CD4-positive, alpha-beta T cell (primary cell): ENCODE measurements at regions not wholly inside any gene's neighbourhood (a gene's known extent, or its start where the extent isn't known, plus 50 kb on each side); places are given as distances from the start of the nearest gene placed in this dataset.
"Not testable (repeated sequence)": the region's sequence is repeated elsewhere in the genome, so short reads cannot be mapped to it uniquely, and the experiment has no call there.

Source experiments
- ATAC-seq: fragments of 200-7000 bp; cut with Tn5 transposase; one replicate; pipeline ENCODE4 v1.10.0; 2022; ENCODE audit warnings: mild to moderate bottlenecking; ENCODE audit not compliant: poor library complexity
- CTCF ChIA-PET: fragments of 350-600 bp; sonication (Branson Sonifier 250); formaldehyde crosslinking; loops from one replicate; lab custom pipeline; 2021; ENCODE audit warnings: antibody characterized with exemption, inconsistent platforms; lab: Charles Lee
- POLR2A ChIA-PET: fragments of 350-600 bp; sonication (Branson Sonifier 250); formaldehyde crosslinking; loops from one replicate; lab custom pipeline; 2021; ENCODE audit warnings: antibody characterized with exemption, inconsistent platforms; lab: Charles Lee
- DNase-seq, 14 experiments: peaks; one replicate each; pipeline ENCODE4 v3.0.0-alpha.2; 2013 to 2020; ENCODE audit warnings: mixed read lengths in 2 of 14
- H3K27ac ChIP-seq, 2 donors: one replicate each; pipeline versions ENCODE4 v1.5.1 to v1.7.0; 2013; ENCODE audit warnings: low read length in 2 of 2, low read depth in 1 of 2, mild to moderate bottlenecking in 1 of 2
- H3K27me3 ChIP-seq, 2 experiments: 1 replicate in 1 of 2; 2 replicates in 1 of 2; pipeline versions ENCODE4 v1.6.1 to v1.7.0; 2013; ENCODE audit warnings: low read length in 2 of 2, control low read depth in 1 of 2, mild to moderate bottlenecking in 1 of 2, moderate library complexity in 1 of 2; ENCODE audit not compliant: insufficient read depth in 2 of 2, control insufficient read depth in 1 of 2
- H3K36me3 ChIP-seq: one replicate; pipeline ENCODE4 v1.6.1; 2013; ENCODE audit warnings: low read length, control low read depth; ENCODE audit not compliant: insufficient read depth
- H3K4me1 ChIP-seq: one replicate; pipeline ENCODE4 v1.6.1; 2013; ENCODE audit warnings: low read length, control low read depth; ENCODE audit not compliant: insufficient read depth
- H3K4me3 ChIP-seq: one replicate; pipeline ENCODE4 v1.5.1; 2013; ENCODE audit warnings: mild to moderate bottlenecking, low read length, moderate library complexity
- H3K9me3 ChIP-seq, 2 experiments: 1 replicate in 1 of 2; 2 replicates in 1 of 2; pipeline versions ENCODE4 v1.6.1 to v1.7.0; 2013; ENCODE audit warnings: low read length in 2 of 2, mild to moderate bottlenecking in 2 of 2, control low read depth in 1 of 2, moderate library complexity in 1 of 2; ENCODE audit not compliant: control insufficient read depth in 1 of 2, insufficient read depth in 1 of 2
- H3K27ac Mint-ChIP-seq: one replicate; pipeline ENCODE4 v1.8.0; 2020; ENCODE audit warnings: mixed read lengths
- H3K27me3 Mint-ChIP-seq: one replicate; pipeline ENCODE4 v1.8.0; 2021; ENCODE audit warnings: mixed read lengths
- H3K36me3 Mint-ChIP-seq: one replicate; pipeline ENCODE4 v1.8.0; 2021; ENCODE audit warnings: low read depth, mixed read lengths
- H3K4me1 Mint-ChIP-seq: one replicate; pipeline ENCODE4 v1.8.0; 2021; ENCODE audit warnings: low read depth, mixed read lengths
- H3K4me3 Mint-ChIP-seq: one replicate; pipeline ENCODE4 v1.8.0; 2020; ENCODE audit warnings: mild to moderate bottlenecking, mixed read lengths
- H3K9me3 Mint-ChIP-seq: one replicate; pipeline ENCODE4 v1.8.0; 2020; ENCODE audit warnings: mixed read lengths
- CTCF ChIP-seq: fragments of 200-600 bp; IDR thresholded peaks from one replicate; pipeline ENCODE4 v1.8.0; 2022; ENCODE audit warnings: antibody characterized with exemption, mild to moderate bottlenecking
- intact Hi-C, 2 experiments: fragments of 100-400 bp; cut with DNase I in 1 of 2; cut with micrococcal nuclease in 1 of 2; formaldehyde crosslinking; loops; one replicate each; pipeline versions ENCODE4 v1.15.1 to v1.9.0; 2023 to 2025; cut with DNase I, micrococcal nuclease

GRCh38 chr6:22770054-22770453 lies 200.7 kb downstream of the HDGFL1 start:
- ChIA-PET CTCF (no interaction called here), POLR2A (interaction anchor here (0.6 kb wide), 1 partner anchor 8 kb away, joined by 4 read pairs; no protein-coding TSS in a partner anchor)
- Mint-ChIP-seq H3K4me1 (no peaks in the 10 kb centered on the region), H3K4me3 (no peak overlapping the region), H3K27ac (no peak overlapping the region), H3K27me3 (no peaks in the 10 kb centered on the region), H3K9me3 (peaks cover 5% of the 10 kb centered on the region), H3K36me3 (no peaks in the 10 kb centered on the region)
- intact Hi-C loops: no loop called here
- H3K27ac ChIP-seq: no peak overlapping the region
- no peak for ATAC-seq
- no peaks in the 10 kb centered on the region for H3K27me3 ChIP-seq
- H3K36me3 ChIP-seq: no peaks in the 10 kb centered on the region
- no peak for TF ChIP-seq CTCF
- H3K4me1 ChIP-seq: no peaks in the 10 kb centered on the region
- H3K4me3 ChIP-seq: no peak overlapping the region
- no peak for DNase-seq
- peaks cover 0 to 8% of the 10 kb centered on the region in 2 experiments for H3K9me3 ChIP-seq

GRCh38 chr6:22774129-22774528 lies 204.8 kb downstream of the HDGFL1 start:
- no peaks in the 10 kb centered on the region for H3K27me3 ChIP-seq
- no peak overlapping the region for H3K4me3 ChIP-seq
- no peak for TF ChIP-seq CTCF
- Mint-ChIP-seq H3K4me1 (no peaks in the 10 kb centered on the region), H3K9me3 (peaks cover 16% of the 10 kb centered on the region), H3K36me3 (no peaks in the 10 kb centered on the region), H3K27ac (no peak overlapping the region), H3K27me3 (no peaks in the 10 kb centered on the region), H3K4me3 (no peak overlapping the region)
- ChIA-PET CTCF (no interaction called here), POLR2A (no interaction called here)
- intact Hi-C loops: no loop called here
- no peaks in the 10 kb centered on the region for H3K36me3 ChIP-seq
- peaks cover 8 to 12% of the 10 kb centered on the region in 2 experiments for H3K9me3 ChIP-seq
- ATAC-seq: no peak
- no peak overlapping the region for H3K27ac ChIP-seq
- no peaks in the 10 kb centered on the region for H3K4me1 ChIP-seq
- DNase-seq: no peak

GRCh38 chr6:22778438-22778837 lies 209.1 kb downstream of the HDGFL1 start:
- DNase-seq, CTCF ChIA-PET, ATAC-seq, H3K27ac ChIP-seq, H3K4me3 Mint-ChIP-seq, H3K4me1 Mint-ChIP-seq, H3K27ac Mint-ChIP-seq, H3K36me3 ChIP-seq, intact Hi-C loops, H3K27me3 Mint-ChIP-seq, H3K36me3 Mint-ChIP-seq, H3K27me3 ChIP-seq, H3K4me3 ChIP-seq, H3K4me1 ChIP-seq: not testable (repeated sequence)
- peaks cover 17% of the 10 kb centered on the region for H3K9me3 Mint-ChIP-seq
- POLR2A ChIA-PET: interaction anchor here (0.6 kb wide), 1 partner anchor 8 kb away, joined by 4 read pairs; no protein-coding TSS in a partner anchor
- H3K9me3 ChIP-seq: peaks cover 12% of the 10 kb centered on the region in 2 experiments

- DNase-seq (no peak), ATAC-seq (no peak)
- Mint-ChIP-seq H3K27ac (no peak overlapping the region), H3K4me1 (no peaks in the 10 kb centered on the region), H3K27me3 (no peaks in the 10 kb centered on the region), H3K9me3 (peaks cover 19% of the 10 kb centered on the region), H3K36me3 (no peaks in the 10 kb centered on the region), H3K4me3 (no peak overlapping the region)
- peaks cover 12% of the 10 kb centered on the region in 2 experiments for H3K9me3 ChIP-seq
- H3K36me3 ChIP-seq: no peaks in the 10 kb centered on the region
- no peaks in the 10 kb centered on the region for H3K27me3 ChIP-seq
- no peak overlapping the region for H3K27ac ChIP-seq
- H3K4me3 ChIP-seq: no peak overlapping the region
- no peaks in the 10 kb centered on the region for H3K4me1 ChIP-seq
- intact Hi-C loops: no loop called here
- CTCF ChIA-PET: no interaction called here
- TF ChIP-seq CTCF: no peak
- POLR2A ChIA-PET: no interaction called here
Observed at GRCh38 chr6:22779062-22779461, 209.7 kb downstream of the HDGFL1 start.
